ENCODE measurements at regions not wholly inside any gene's neighbourhood (a gene's known extent, or its start where the extent isn't known, plus 50 kb on each side); places are given as distances from the start of the nearest gene placed in this dataset.

DNA sequence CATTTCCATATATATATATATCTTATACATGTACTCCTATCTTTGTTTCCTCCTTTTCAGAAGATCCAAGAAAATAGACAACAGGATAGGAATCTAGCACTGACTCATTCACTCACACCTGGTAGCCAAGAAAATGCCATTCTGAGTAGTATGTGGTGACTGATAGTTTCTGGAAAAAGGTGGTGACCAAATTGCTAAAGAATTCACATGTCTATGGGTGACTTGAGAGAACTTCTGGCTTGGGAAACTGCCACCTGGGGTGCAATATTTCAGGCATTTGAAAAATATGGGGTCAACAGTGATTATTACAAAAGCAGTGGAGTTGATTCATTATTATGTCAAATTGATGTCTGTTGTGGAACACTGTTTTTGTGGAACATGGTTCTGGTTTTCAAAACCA is 605.1 kb downstream of the PCDH18 start:
- TF ChIP-seq POLR2A (IDR thresholded peaks at IDR 0.05; ENCODE audit: low read length) (no peak), CEBPB (IDR thresholded peaks at IDR 0.05) (no peak), JUNB (IDR thresholded peaks at IDR 0.05) (no peak), CTCF (IDR thresholded peaks at IDR 0.05) (no peak), RAD21 (conservative IDR thresholded peaks at IDR 0.05 in 1 of 2, IDR thresholded peaks at IDR 0.05 in 1 of 2) (no peak), ESRRA (IDR thresholded peaks at IDR 0.05; ENCODE audit: borderline replicate concordance, low read length) (no peak), JUN (IDR thresholded peaks at IDR 0.05) (no peak), MYC (IDR thresholded peaks at IDR 0.05; ENCODE audit: borderline replicate concordance, low read length) (no peak), RNF2 (IDR thresholded peaks at IDR 0.05; ENCODE audit: borderline replicate concordance, low read depth) (no peak)
- TF ChIP-seq, protein P1, sequence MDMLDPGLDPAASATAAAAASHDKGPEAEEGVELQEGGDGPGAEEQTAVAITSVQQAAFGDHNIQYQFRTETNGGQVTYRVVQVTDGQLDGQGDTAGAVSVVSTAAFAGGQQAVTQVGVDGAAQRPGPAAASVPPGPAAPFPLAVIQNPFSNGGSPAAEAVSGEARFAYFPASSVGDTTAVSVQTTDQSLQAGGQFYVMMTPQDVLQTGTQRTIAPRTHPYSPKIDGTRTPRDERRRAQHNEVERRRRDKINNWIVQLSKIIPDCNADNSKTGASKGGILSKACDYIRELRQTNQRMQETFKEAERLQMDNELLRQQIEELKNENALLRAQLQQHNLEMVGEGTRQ (IDR thresholded peaks at IDR 0.05), result no peak
- TF ChIP-seq, protein P2, sequence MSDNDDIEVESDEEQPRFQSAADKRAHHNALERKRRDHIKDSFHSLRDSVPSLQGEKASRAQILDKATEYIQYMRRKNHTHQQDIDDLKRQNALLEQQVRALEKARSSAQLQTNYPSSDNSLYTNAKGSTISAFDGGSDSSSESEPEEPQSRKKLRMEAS (IDR thresholded peaks at IDR 0.05), result no peak

Data from A549 (cell line).